ENCODE measurements at regions not wholly inside any gene's neighbourhood (a gene's known extent, or its start where the extent isn't known, plus 50 kb on each side); places are given as distances from the start of the nearest gene placed in this dataset.
"Not testable (repeated sequence)": the region's sequence is repeated elsewhere in the genome, so short reads cannot be mapped to it uniquely, and the experiment has no call there.

DNA sequence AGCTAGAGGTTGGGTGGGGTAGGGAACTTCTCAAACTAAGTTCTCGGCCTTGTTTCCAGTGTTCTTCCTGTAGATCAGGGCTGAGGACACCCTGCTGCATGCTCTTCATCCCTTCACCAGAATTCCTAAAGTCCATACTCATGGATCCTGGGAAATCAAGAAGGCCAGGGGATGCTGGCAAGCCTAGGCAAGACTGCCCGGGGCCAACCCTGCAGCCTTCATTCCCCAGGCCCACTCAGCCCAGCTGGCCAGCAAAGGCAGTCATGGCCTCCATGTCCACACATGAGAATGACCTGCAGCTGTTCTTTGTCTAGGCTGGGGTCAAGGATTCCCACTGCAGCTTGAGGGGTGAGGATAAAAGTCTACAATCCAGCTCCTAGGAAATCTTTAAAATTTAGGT is 109.3 kb upstream of the ETV6 start:
- DNase-seq, result no peak

- DNase-seq, result no peak
Observed at GRCh38 chr12:11540615-11541310, 108.7 kb upstream of the ETV6 start.

GRCh38 chr12:11542599-11542998 is 106.9 kb upstream of the ETV6 start:
- no peak for DNase-seq

GRCh38 chr12:11543457-11544158 is 105.9 kb upstream of the ETV6 start:
- DNase-seq, result no peak

GRCh38 chr12:11545484-11546330 is 103.8 kb upstream of the ETV6 start:
- DNase-seq, result peak; percentile 41 to 71

DNA sequence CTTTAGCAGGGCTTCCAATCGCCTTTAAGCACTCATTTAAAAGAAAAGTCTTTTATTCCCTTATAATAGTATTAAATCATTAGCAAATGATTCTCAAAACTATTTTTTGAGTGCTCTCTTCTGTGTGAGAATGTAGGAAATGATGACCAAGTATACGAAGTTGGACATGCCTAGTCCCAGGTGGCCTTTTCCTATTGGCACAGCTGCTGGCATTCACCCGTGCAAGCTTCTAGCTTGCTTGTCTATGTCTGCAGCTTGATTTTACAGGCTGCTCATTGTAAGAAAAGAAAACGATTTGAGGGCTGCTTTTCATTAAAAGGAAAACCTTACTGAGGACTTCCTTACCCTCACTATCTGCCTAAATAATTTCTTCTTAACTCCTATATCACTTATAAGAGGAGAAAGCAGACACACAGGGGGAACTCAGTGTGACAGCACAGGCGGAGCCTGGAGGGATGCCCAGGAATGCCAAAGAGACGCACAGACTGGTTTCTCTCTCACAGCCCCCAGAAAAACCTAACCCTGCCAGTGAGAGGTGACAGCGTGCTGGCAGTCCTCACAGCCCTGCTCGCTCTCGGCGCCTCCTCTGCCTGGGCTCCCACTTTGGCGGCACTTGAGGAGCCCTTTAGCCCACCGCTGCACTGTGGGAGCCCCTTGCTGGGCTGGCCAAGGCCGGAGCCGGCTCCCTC is 102.7 kb upstream of the ETV6 start:
- DNase-seq, result not testable (repeated sequence)

DNA sequence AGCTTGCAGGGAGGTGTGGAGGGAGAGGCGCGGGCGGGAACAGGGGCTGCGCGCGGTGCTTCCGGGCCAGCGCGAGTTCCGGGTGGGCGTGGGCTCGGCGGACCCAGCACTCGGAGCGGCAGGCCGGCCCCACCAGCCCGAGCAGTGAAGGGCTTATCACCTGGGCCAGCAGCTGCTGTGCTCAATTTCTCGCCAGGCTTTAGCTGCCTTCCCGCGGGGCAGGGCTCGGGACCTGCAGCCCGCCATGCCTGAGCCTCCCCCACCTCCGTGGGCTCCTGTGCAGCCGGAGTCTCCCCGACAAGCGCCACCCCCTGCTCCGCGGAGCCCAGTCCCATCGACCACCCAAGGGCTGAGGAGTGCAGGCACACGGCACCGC is 102.2 kb upstream of the ETV6 start:
- not testable (repeated sequence) for DNase-seq

- no peak for DNase-seq
Observed at GRCh38 chr12:11549119-11549518, 100.4 kb upstream of the ETV6 start.

DNA sequence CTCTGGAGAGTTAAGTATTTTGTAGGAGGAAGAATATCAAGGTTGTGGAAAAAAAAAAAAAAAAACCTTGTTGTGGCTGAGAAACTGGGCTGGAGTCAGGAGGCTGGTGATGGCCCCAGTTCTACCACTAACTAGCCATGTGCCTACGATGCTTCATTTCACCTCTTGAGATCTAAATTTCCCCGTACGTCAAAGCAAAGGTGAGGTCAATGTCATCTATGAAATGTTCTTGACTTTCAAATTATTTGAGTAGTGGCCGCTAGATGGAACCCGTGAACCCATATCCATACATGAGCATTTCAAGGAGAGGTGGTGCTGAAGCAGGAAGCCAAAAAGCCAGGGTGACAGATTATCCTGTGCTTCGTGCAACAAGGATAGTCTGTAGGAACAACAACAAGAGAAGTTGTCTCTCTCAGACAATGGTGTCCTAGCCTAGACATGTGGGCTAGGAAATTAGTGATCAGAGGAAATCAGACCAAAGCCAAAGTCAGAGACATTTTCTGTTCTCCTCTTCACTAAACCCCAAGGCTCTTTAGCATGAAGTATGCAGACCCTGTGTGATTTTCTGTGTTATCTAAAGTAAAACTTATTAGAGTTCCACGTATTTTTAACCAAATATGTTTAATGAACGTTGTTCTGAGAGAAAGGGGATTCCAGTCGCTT is 95.5 kb upstream of the ETV6 start:
- peak; percentile 47 to 74 for DNase-seq

DNA sequence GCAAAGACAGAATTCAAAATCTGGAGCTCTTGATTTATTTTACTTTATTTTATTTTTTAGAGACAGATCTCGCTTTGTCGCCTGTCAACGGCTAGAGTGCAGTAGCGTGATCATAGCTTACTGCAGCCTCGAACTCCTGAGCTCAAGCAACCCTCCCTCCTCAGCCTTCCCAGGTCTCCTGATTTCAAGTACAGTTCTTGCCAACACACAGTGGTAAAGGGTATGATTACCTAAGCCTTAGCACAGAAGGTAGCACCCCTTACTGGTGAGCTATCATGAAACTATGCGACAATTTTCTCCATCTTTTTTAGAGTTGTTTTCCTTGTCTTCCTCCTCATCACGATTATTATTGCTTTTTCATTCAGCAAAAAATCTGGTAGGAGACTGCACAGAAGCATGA is 94.3 kb upstream of the ETV6 start:
- DNase-seq, result no peak

DNA sequence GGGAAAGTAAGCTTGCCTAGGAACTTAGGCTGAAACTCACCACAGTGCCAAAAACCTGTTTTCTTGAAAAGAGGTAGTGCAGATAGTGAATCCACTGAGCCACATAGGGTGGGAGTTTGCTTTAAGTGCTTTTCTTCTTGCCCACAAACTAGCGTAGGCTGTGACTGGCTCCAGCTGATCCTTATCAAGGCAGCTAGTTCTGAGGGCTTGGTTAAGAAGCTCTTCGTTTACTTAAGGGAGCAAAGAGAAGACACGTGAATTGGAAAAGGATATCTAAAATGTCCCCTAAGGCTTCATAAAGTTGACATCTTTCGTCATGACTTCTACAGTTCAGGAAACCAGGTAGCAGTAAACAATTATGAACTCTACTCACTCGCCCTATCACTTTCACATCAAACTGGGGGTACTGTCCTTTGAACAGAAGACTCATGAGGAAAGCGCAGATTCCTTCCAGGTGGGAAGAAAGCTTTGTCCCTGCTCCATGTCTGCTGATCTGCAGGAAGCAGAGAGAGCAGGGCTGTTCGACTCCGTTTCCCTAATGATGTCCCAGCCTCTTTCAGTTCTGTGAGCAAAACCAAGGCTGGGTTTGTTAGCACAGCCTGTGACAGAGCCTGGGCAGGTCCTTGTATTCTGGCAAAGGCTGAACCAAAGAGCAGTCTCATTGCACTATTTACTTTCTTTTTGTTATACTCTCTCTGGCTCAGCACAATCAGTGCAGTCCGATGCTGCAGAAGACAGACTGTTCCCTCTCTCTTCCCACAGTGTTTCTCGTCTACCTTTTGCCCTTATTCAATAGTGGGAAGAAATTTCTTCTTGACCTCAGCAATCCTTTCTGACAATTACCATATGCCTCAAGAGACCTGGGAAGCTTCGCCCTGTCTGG is 93.5 kb upstream of the ETV6 start:
- peak in 1 of 2 donors; percentile 30 for DNase-seq

- DNase-seq, result no peak
Observed at GRCh38 chr12:11556682-11557081, 92.8 kb upstream of the ETV6 start.

GRCh38 chr12:11559626-11560340 is 89.7 kb upstream of the ETV6 start:
- no peak for DNase-seq

DNA sequence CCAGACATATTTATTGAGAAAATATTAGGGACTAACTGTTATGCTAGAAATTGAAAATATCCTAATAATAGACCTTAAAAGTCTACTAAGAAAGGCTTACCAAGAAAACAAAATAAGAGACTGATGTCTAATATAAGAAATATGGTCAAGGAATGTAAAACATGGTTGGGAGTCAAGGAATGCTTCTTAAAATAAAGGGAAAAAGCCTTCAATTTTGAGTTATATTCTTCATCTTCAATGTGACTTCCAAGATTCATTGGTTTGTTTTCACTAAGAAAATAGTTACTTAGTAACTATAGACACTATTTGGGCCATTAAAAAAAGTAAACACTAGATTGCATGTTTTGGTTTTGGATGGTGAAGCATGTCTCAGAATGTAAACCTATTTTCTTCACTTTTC is 88.1 kb upstream of the ETV6 start:
- no peak for DNase-seq

DNA sequence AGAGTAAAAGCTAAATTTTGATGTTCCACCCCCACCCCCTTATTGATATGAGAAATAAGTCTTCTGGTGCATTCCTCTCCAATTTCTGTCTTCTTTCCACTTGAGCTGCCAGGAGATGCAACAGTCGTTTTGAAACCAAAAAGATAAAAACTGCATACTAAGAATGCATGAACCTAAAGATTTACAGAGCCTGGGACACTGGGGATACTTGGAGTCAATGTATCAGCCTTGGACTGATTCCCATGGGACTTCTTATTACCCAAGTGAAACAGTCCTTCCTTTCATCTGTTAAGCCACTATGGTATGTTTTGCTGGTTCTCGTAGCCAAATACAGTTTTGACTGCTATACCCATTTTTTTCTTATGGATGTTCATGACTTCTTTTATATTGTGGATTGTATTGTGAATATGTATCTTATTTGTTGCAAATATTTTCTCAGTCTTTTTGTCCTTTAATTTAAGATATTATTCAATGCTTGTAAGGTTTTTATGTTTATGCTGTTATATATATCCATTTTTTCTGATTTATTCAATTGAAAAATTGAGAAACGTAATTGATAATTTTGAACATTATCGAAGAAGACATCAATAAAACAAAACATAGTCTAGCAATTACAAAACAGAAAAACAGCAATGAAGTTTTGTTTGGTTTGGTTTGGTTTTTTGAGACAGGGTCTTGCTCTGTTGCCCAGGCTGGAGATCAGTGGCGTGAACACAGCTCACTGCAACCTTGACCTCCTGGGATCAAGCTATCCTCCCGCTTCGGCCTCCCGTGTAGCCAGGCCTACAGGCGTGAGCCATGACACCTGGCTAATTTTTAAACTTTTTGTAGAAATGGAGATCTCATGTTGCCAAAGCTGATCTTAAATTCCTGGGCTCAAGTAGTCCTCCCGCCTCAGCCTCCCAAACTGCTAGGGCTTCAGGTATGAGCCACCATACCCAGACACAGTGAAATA is 85.4 kb upstream of the ETV6 start:
- DNase-seq, result no peak

- no peak for DNase-seq
Observed at GRCh38 chr12:11564984-11565651, 84.4 kb upstream of the ETV6 start.

DNA sequence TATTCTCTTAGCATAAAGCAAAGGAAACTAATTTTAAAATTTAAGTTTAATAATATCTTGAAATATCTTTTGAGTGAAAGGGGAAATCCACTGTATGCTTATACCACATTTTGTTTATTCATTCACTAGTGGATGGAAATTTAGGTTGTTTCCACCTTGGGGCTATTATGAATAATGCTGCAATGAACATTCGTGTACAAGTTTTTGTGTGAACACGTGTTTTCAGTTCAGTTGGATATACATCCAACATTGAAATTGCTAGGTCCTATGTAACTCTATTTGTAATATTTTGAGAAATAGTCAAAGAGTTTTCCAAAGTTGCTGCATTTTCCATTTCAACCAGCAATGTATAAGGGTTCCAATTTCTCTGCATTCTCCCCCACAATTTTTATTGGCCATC is 83.7 kb upstream of the ETV6 start:
- no peak for DNase-seq

GRCh38 chr12:11568155-11568761 is 81.2 kb upstream of the ETV6 start:
- DNase-seq, result no peak
